OCI-LY1 (cell line): ENCODE measurements at regions not wholly inside any gene's neighbourhood (a gene's known extent, or its start where the extent isn't known, plus 50 kb on each side); places are given as distances from the start of the nearest gene placed in this dataset.

Experiments used
- H2AFZ ChIP-seq: fragments of 200-600 bp; sonication (generic), shearing (Covaris generic); 2 replicates; pipeline ENCODE4 v1.6.0; 2014; ENCODE audit warnings: antibody characterized with exemption, mild to moderate bottlenecking, low read length
- H3F3A ChIP-seq: fragments of 200-600 bp; sonication (generic), shearing (Covaris generic); 2 replicates; pipeline ENCODE4 v1.6.0; 2014; ENCODE audit warnings: mild to moderate bottlenecking, antibody characterized with exemption, low read length, moderate library complexity; ENCODE audit not compliant: insufficient read depth
- H3K27ac ChIP-seq: fragments of 200-600 bp; sonication (generic); 2 replicates; pipeline ENCODE4 v1.5.1; 2014; ENCODE audit warnings: low read length, mixed run types, mild to moderate bottlenecking, low read depth; ENCODE audit not compliant: poor library complexity, severe bottlenecking
- H3K27me3 ChIP-seq: fragments of 200-600 bp; sonication (generic); 2 replicates; pipeline ENCODE4 v1.6.0; 2014; ENCODE audit warnings: antibody characterized with exemption, mild to moderate bottlenecking, low read length, moderate library complexity; ENCODE audit not compliant: insufficient read depth
- H3K36me3 ChIP-seq: fragments of 200-600 bp; sonication (generic); 2 replicates; pipeline ENCODE4 v1.6.1; 2014; ENCODE audit warnings: mild to moderate bottlenecking, antibody characterized with exemption, low read length, moderate library complexity, mixed read lengths; ENCODE audit not compliant: insufficient read depth
- H3K4me1 ChIP-seq: fragments of 200-600 bp; sonication (generic); 2 replicates; pipeline ENCODE4 v1.5.1; 2014; ENCODE audit warnings: mild to moderate bottlenecking, low read length, moderate library complexity; ENCODE audit not compliant: insufficient read depth, severe bottlenecking
- H3K4me2 ChIP-seq: fragments of 200-600 bp; sonication (generic), shearing (Covaris generic); 2 replicates; pipeline ENCODE4 v1.6.1; 2014; ENCODE audit warnings: low read length
- H3K4me3 ChIP-seq: fragments of 200-600 bp; sonication (generic); 2 replicates; pipeline ENCODE4 v1.5.1; 2014; ENCODE audit warnings: low read length, low read depth, mild to moderate bottlenecking, mixed read lengths; ENCODE audit not compliant: poor library complexity, severe bottlenecking
- H3K79me2 ChIP-seq: fragments of 200-600 bp; shearing (Covaris generic); 2 replicates; pipeline ENCODE4 v1.6.1; 2016; ENCODE audit warnings: mixed run types, low read length, mixed read lengths; ENCODE audit not compliant: insufficient read depth
- H3K9ac ChIP-seq: fragments of 200-600 bp; sonication (generic), shearing (Covaris generic); 2 replicates; pipeline ENCODE4 v1.6.1; 2014; ENCODE audit warnings: mild to moderate bottlenecking, low read length, mixed read lengths
- H3K9me2 ChIP-seq: fragments of 200-600 bp; sonication (generic), shearing (Covaris generic); 2 replicates; pipeline ENCODE4 v1.6.1; 2014; ENCODE audit warnings: low read depth, mild to moderate bottlenecking, low read length, mixed read lengths
- H3K9me3 ChIP-seq: fragments of 200-600 bp; shearing (Covaris generic); 2 replicates; pipeline ENCODE4 v1.6.1; 2014; ENCODE audit warnings: low read length, mixed read lengths
- H4K20me1 ChIP-seq: fragments of 200-600 bp; sonication (generic), shearing (Covaris generic); 2 replicates; pipeline ENCODE4 v1.6.0; 2016; ENCODE audit warnings: mild to moderate bottlenecking, low read length; ENCODE audit not compliant: insufficient read depth
- CTCF ChIP-seq: fragments of 200-600 bp; sonication (generic), shearing (Covaris generic); IDR thresholded peaks from 2 replicates; pipeline ENCODE4 v1.5.1; 2017; ENCODE audit warnings: mild to moderate bottlenecking, antibody characterized with exemption, low read length, moderate library complexity, mixed read lengths
- EZH2 ChIP-seq: fragments of 200-600 bp; sonication (generic), shearing (Covaris generic); IDR thresholded peaks from 2 replicates; pipeline ENCODE4 v1.8.0; 2017; ENCODE audit warnings: borderline replicate concordance, mixed run types, mild to moderate bottlenecking, antibody characterized with exemption, low read length, moderate library complexity, mixed read lengths

- H3K9me2 ChIP-seq: no peaks in the 10 kb centered on the region
- H3F3A ChIP-seq: no peaks in the 10 kb centered on the region
- H3K4me1 ChIP-seq: no peaks in the 10 kb centered on the region
- no peaks in the 10 kb centered on the region for H3K36me3 ChIP-seq
- no peak overlapping the region for H3K9ac ChIP-seq
- H3K4me2 ChIP-seq: no peak overlapping the region
- no peaks in the 10 kb centered on the region for H3K79me2 ChIP-seq
- H3K9me3 ChIP-seq: no peaks in the 10 kb centered on the region
- H3K4me3 ChIP-seq: no peak overlapping the region
- no peaks in the 10 kb centered on the region for H4K20me1 ChIP-seq
- no peak overlapping the region for H3K27ac ChIP-seq
- no peaks in the 10 kb centered on the region for H3K27me3 ChIP-seq
- TF ChIP-seq EZH2 (no peak), CTCF (no peak)
- no peak overlapping the region for H2AFZ ChIP-seq
These were observed 59.2 kb upstream of the CDH10 start for GRCh38 chr5:24703934-24704333.
